ENCODE measurements at regions not wholly inside any gene's neighbourhood (a gene's known extent, or its start where the extent isn't known, plus 50 kb on each side); places are given as distances from the start of the nearest gene placed in this dataset.

DNA sequence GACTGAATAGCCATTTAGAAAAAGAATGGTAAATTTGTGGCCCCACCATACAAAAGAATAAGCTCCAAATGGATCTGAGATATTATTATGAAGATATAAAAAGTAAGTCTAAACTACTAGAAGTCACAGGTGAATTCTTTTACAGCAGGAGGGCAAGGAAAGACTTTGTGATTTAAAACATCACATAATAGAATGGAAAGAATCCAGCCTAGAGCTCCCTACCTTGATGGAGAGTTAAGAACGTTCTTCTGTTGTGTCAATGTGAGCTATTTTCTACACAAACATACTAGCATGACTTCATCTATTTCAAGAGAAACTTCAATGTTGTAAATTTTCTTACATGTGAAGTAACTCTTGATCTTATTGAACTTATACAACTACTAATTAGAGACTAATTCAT, 100.0 kb upstream of the NRSN1 start:
- TF ChIP-seq, protein P1, sequence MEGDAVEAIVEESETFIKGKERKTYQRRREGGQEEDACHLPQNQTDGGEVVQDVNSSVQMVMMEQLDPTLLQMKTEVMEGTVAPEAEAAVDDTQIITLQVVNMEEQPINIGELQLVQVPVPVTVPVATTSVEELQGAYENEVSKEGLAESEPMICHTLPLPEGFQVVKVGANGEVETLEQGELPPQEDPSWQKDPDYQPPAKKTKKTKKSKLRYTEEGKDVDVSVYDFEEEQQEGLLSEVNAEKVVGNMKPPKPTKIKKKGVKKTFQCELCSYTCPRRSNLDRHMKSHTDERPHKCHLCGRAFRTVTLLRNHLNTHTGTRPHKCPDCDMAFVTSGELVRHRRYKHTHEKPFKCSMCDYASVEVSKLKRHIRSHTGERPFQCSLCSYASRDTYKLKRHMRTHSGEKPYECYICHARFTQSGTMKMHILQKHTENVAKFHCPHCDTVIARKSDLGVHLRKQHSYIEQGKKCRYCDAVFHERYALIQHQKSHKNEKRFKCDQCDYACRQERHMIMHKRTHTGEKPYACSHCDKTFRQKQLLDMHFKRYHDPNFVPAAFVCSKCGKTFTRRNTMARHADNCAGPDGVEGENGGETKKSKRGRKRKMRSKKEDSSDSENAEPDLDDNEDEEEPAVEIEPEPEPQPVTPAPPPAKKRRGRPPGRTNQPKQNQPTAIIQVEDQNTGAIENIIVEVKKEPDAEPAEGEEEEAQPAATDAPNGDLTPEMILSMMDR (IDR thresholded peaks at IDR 0.05): no peak
- TF ChIP-seq SP1 (CRISPR knock-in tag; conservative IDR thresholded peaks at IDR 0.05) (no peak), ZNF232 (CRISPR knock-in tag; IDR thresholded peaks at IDR 0.05) (no peak), RELA (CRISPR knock-in tag; IDR thresholded peaks at IDR 0.05; ENCODE audit: borderline replicate concordance) (no peak), IRF2 (CRISPR knock-in tag; IDR thresholded peaks at IDR 0.05; ENCODE audit: borderline replicate concordance, low read depth) (no peak)
- TF ChIP-seq, protein P2, sequence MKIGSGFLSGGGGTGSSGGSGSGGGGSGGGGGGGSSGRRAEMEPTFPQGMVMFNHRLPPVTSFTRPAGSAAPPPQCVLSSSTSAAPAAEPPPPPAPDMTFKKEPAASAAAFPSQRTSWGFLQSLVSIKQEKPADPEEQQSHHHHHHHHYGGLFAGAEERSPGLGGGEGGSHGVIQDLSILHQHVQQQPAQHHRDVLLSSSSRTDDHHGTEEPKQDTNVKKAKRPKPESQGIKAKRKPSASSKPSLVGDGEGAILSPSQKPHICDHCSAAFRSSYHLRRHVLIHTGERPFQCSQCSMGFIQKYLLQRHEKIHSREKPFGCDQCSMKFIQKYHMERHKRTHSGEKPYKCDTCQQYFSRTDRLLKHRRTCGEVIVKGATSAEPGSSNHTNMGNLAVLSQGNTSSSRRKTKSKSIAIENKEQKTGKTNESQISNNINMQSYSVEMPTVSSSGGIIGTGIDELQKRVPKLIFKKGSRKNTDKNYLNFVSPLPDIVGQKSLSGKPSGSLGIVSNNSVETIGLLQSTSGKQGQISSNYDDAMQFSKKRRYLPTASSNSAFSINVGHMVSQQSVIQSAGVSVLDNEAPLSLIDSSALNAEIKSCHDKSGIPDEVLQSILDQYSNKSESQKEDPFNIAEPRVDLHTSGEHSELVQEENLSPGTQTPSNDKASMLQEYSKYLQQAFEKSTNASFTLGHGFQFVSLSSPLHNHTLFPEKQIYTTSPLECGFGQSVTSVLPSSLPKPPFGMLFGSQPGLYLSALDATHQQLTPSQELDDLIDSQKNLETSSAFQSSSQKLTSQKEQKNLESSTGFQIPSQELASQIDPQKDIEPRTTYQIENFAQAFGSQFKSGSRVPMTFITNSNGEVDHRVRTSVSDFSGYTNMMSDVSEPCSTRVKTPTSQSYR (CRISPR knock-in tag; IDR thresholded peaks at IDR 0.05): no peak
